Activated B cell treated with CpG ODN at 0.5 μM for 24 hours (primary cell): ENCODE measurements at regions not wholly inside any gene's neighbourhood (a gene's known extent, or its start where the extent isn't known, plus 50 kb on each side); places are given as distances from the start of the nearest gene placed in this dataset.

Experiments used
- ATAC-seq: fragments of 200-7000 bp; cut with Tn5 transposase; one replicate; pipeline ENCODE4 v1.10.0; 2021; ENCODE audit warnings: low read depth, mild to moderate bottlenecking, moderate library complexity
- CTCF ChIA-PET: fragments of 350-600 bp; sonication (Branson Sonifier 250); formaldehyde crosslinking; loops from one replicate; lab custom pipeline; 2021; ENCODE audit warnings: antibody characterized with exemption; lab: Charles Lee
- POLR2A ChIA-PET: fragments of 350-600 bp; sonication (Branson Sonifier 250); formaldehyde crosslinking; loops from one replicate; lab custom pipeline; 2021; ENCODE audit warnings: antibody characterized with exemption; lab: Charles Lee
- DNase-seq: peaks from one replicate; pipeline ENCODE4 v3.0.0; 2022
- H3K27ac Mint-ChIP-seq: one replicate; pipeline ENCODE4 v1.8.0; 2020; ENCODE audit warnings: mixed read lengths
- H3K27me3 Mint-ChIP-seq: one replicate; pipeline ENCODE4 v1.8.0; 2021; ENCODE audit warnings: mixed read lengths
- H3K36me3 Mint-ChIP-seq: one replicate; pipeline ENCODE4 v1.8.0; 2021; ENCODE audit warnings: low read depth, mixed read lengths
- H3K4me1 Mint-ChIP-seq: one replicate; pipeline ENCODE4 v1.8.0; 2021; ENCODE audit warnings: mixed read lengths
- H3K4me3 Mint-ChIP-seq: one replicate; pipeline ENCODE4 v1.8.0; 2020; ENCODE audit warnings: mild to moderate bottlenecking, mixed read lengths
- H3K9me3 Mint-ChIP-seq: one replicate; pipeline ENCODE4 v1.8.0; 2020; ENCODE audit warnings: mixed read lengths
- intact Hi-C: fragments of 100-400 bp; cut with micrococcal nuclease; formaldehyde crosslinking; loops from one replicate; pipeline ENCODE4 v1.15.1; 2024
- TF ChIP-seq, protein P1 (sequence below): fragments of 200-600 bp; IDR thresholded peaks from one replicate; pipeline ENCODE4 v1.8.0; 2022; ENCODE audit warnings: antibody characterized with exemption, mild to moderate bottlenecking

DNA sequence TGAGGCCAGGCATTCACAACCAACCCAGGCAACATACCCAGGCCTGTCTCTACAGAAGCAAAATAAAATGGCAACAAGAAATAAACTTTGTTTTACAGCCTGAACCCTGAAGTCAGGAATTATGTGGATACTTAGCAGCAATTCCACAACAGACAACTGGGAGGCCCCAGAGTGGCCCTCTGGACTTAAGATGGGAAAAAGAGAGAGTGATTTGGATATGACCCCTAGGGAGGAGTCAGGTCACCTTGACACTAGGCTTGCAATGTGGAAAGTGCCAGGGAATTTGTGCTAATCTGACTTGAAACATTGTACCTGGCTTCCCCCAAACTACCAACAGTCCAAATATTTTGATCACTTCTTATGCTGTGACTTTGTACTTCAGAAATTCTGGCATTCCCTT lies 193.1 kb downstream of the PARM1 start:
- Mint-ChIP-seq H3K4me3 (no peak overlapping the region), H3K36me3 (no peaks in the 10 kb centered on the region), H3K4me1 (peaks cover 8% of the 10 kb centered on the region), H3K27me3 (no peaks in the 10 kb centered on the region), H3K9me3 (peaks cover 2% of the 10 kb centered on the region), H3K27ac (no peak overlapping the region)
- TF ChIP-seq, protein P1, sequence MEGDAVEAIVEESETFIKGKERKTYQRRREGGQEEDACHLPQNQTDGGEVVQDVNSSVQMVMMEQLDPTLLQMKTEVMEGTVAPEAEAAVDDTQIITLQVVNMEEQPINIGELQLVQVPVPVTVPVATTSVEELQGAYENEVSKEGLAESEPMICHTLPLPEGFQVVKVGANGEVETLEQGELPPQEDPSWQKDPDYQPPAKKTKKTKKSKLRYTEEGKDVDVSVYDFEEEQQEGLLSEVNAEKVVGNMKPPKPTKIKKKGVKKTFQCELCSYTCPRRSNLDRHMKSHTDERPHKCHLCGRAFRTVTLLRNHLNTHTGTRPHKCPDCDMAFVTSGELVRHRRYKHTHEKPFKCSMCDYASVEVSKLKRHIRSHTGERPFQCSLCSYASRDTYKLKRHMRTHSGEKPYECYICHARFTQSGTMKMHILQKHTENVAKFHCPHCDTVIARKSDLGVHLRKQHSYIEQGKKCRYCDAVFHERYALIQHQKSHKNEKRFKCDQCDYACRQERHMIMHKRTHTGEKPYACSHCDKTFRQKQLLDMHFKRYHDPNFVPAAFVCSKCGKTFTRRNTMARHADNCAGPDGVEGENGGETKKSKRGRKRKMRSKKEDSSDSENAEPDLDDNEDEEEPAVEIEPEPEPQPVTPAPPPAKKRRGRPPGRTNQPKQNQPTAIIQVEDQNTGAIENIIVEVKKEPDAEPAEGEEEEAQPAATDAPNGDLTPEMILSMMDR = no peak
- POLR2A ChIA-PET = no interaction called here
- CTCF ChIA-PET = interaction anchor here (1.3 kb wide), 1 partner anchor 9 kb away, joined by 4 read pairs; no protein-coding TSS in a partner anchor
- no peak for DNase-seq
- ATAC-seq = no peak
- intact Hi-C loops = no loop called here

DNA sequence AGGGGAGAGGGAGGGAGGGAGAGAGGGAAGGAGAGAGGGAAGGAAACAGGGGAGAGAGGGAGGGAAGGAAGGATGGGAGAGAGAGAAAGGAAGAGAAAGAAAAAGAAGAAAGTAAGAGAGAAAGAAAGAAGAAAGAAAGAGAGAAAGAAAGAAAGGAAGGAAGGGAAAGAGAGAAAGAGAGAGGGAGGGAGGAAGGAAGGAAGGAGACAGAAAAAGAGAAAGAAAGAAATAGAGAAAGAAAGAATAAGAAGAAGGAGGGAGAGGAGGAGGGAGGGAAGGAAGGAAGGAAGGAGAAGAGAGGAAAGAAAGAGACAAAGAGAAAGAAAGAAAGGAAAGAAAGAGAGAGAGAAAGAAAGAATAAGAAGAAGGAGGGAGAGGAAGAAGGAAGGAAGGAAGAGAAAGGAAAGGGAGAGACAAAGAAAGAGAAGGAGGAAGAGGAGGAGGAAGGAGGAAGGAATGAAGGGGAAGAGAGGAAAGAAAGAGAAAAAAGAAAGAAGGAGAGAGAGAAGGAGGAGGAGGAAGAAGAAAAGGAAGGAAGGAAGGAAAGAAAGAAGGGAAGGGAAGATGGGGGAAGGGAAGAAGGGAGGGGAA lies 189.6 kb downstream of the PARM1 start:
- no peak overlapping the region for H3K4me3 Mint-ChIP-seq
- intact Hi-C loops = no loop called here

DNA sequence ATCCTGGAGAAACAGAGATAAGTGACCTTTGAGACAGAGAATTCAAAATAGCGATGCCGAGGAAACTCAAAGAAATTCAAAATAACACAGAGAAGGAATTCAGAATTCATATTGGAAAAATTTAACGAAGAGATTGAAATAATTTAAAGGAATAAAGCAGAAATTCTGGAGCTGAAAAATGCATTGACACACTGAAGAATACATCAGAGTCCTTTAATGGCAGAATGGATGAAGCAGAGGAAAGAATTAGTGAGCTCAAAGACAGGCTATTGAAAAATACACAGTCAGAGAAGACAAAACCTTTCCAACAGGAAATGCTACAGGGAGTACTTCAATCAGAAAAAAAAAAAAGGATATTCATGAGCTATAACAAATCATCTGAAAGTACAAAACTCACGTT lies 185.8 kb downstream of the PARM1 start:
- CTCF ChIA-PET = interaction anchor here (0.6 to 2.6 kb wide), 4 partner anchors 186 to 952 kb away, joined by 3 to 29 read pairs (median 8); partner anchors contain the start of gene PARM1
- H3K4me3 Mint-ChIP-seq = no peak overlapping the region
- ATAC-seq (no peak), DNase-seq (no peak)
- H3K4me1 Mint-ChIP-seq = peaks cover 5% of the 10 kb centered on the region
- H3K9me3 Mint-ChIP-seq = peaks cover 9% of the 10 kb centered on the region
- intact Hi-C loops = loop anchor here (1.0 kb wide), 2 partner anchors 186 to 244 kb away; no protein-coding TSS in a partner anchor
- H3K27me3 Mint-ChIP-seq = peaks cover 2% of the 10 kb centered on the region
- no peak overlapping the region for H3K27ac Mint-ChIP-seq
- TF ChIP-seq, protein P1 = no peak
- POLR2A ChIA-PET = no interaction called here
- H3K36me3 Mint-ChIP-seq = peaks cover 2% of the 10 kb centered on the region

More for the DNA sequence above, 189.6 kb downstream of the PARM1 start:
- peaks cover 2% of the 10 kb centered on the region for H3K36me3 Mint-ChIP-seq
- TF ChIP-seq, protein P1 = no peak
- H3K4me1 Mint-ChIP-seq = peaks cover 8% of the 10 kb centered on the region
- ChIA-PET POLR2A (no interaction called here), CTCF (no interaction called here)
- H3K27ac Mint-ChIP-seq = no peak overlapping the region
- H3K27me3 Mint-ChIP-seq = peaks cover 2% of the 10 kb centered on the region
- ATAC-seq (no peak), DNase-seq (no peak)
- H3K9me3 Mint-ChIP-seq = peaks cover 9% of the 10 kb centered on the region

GRCh38 chr4:75110061-75110460 lies 177.1 kb downstream of the PARM1 start:
- Mint-ChIP-seq H3K4me1 (peaks cover 36% of the 10 kb centered on the region), H3K27ac (no peak overlapping the region), H3K36me3 (no peaks in the 10 kb centered on the region), H3K4me3 (no peak overlapping the region), H3K9me3 (no peaks in the 10 kb centered on the region), H3K27me3 (no peaks in the 10 kb centered on the region)
- ChIA-PET CTCF (no interaction called here), POLR2A (no interaction called here)
- intact Hi-C loops = no loop called here
- TF ChIP-seq, protein P1 = no peak
- no peak for DNase-seq
- no peak for ATAC-seq

DNA sequence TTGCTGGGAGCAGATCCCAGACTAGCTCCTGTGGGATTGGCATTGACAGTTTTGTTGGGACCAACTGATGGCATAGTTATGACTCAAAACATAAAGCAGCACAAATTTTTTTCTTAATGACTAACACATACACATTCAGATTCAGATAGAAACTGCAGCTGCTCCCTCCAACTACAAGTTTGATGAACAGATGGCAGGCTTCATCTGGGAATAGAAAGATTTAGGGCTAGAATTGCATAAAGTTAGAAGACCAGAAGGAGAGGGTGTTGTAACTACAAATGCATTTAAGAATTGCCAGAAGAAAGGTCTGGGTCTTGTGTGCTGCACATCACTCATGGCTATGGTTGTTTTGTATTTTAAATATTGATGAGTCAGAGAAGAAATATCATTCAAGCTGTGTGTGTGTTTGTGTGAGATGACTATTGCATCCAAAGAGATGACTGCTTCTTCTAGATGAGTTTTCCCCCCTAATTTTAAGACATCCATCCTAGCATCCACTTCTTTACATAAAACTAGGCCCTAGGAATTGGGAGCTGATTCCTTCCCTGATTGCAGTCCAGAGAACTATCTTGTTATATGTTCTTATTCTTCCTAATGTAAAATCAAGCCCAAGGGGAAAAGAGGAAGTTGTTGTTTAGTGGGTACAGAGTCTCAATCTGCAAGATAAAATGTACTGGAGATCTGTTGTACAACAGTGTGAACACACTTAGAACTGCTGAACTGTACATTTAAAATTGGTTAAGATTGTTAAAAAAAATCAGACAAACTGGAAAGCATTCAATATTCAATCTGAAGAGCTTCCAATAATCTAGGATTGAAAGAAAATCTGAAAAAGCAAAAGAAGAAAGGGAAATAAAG lies 175.1 kb downstream of the PARM1 start:
- DNase-seq (no peak), ATAC-seq (no peak)
- CTCF ChIA-PET = no interaction called here
- intact Hi-C loops = loop anchor here (5.0 to 10.0 kb wide), 2 partner anchors 74 to 407 kb away; partner anchors contain the start of genes RCHY1 and THAP6
- H3K27me3 Mint-ChIP-seq = no peaks in the 10 kb centered on the region
- H3K9me3 Mint-ChIP-seq = no peaks in the 10 kb centered on the region
- H3K36me3 Mint-ChIP-seq = no peaks in the 10 kb centered on the region
- no peak overlapping the region for H3K4me3 Mint-ChIP-seq
- H3K27ac Mint-ChIP-seq = no peak overlapping the region
- POLR2A ChIA-PET = no interaction called here
- TF ChIP-seq, protein P1 = no peak
- H3K4me1 Mint-ChIP-seq = peaks cover 36% of the 10 kb centered on the region
